ENCODE measurements at regions not wholly inside any gene's neighbourhood (a gene's known extent, or its start where the extent isn't known, plus 50 kb on each side); places are given as distances from the start of the nearest gene placed in this dataset.

- Histone ChIP-seq H3K27ac (no peak overlapping the region), H3K4me3 (no peak overlapping the region), H3K27me3 (no peaks in the 10 kb centered on the region), H3K36me3 (no peaks in the 10 kb centered on the region), H3K9me3 (peaks cover 0 to 9% (median 4%) of the 10 kb centered on the region in 11 donors), H3K4me1 (no peaks in the 10 kb centered on the region)
- intact Hi-C loops (cut with DNase I), result no loop called here
- ATAC-seq (no peak), DNase-seq (no peak)
- no peak for TF ChIP-seq CTCF (IDR thresholded peaks at IDR 0.05)
- WGBS, 2 donors, result 89 to 93% methylated on average over 1 of the region's 1 CpG
Measured at GRCh38 chr5:52173133-52173532, 614.6 kb upstream of the ITGA1 start.

GRCh38 chr5:52177193-52177592 is 610.5 kb upstream of the ITGA1 start:
- H3K36me3 ChIP-seq, result no peaks in the 10 kb centered on the region
- intact Hi-C loops (cut with DNase I), result no loop called here
- TF ChIP-seq CTCF (IDR thresholded peaks at IDR 0.05), result no peak
- DNase-seq (no peak), ATAC-seq (no peak)
- no peak overlapping the region for H3K27ac ChIP-seq
- no peaks in the 10 kb centered on the region for H3K9me3 ChIP-seq
- no peak overlapping the region for H3K4me3 ChIP-seq
- H3K27me3 ChIP-seq, result no peaks in the 10 kb centered on the region
- WGBS, 2 donors, result 37 to 64% methylated on average over 1 of the region's 1 CpG
- H3K4me1 ChIP-seq, result no peaks in the 10 kb centered on the region

GRCh38 chr5:52181403-52181802 is 606.3 kb upstream of the ITGA1 start:
- Histone ChIP-seq H3K36me3 (no peaks in the 10 kb centered on the region), H3K4me3 (no peak overlapping the region), H3K27me3 (no peaks in the 10 kb centered on the region), H3K4me1 (no peaks in the 10 kb centered on the region), H3K27ac (no peak overlapping the region), H3K9me3 (peaks cover 0 to 3% (median 0%) of the 10 kb centered on the region in 11 donors)
- no peak for TF ChIP-seq CTCF (IDR thresholded peaks at IDR 0.05)
- 29 to 42% methylated on average over 2 of the region's 2 CpGs for WGBS, 2 donors
- ATAC-seq (no peak), DNase-seq (no peak)
- intact Hi-C loops (cut with DNase I), result no loop called here

- H3K36me3 ChIP-seq, result no peaks in the 10 kb centered on the region
- H3K27ac ChIP-seq, result no peak overlapping the region
- intact Hi-C loops (cut with DNase I), result no loop called here
- DNase-seq (no peak), ATAC-seq (no peak)
- H3K27me3 ChIP-seq, result no peaks in the 10 kb centered on the region
- H3K4me1 ChIP-seq, result no peaks in the 10 kb centered on the region
- no peak for TF ChIP-seq CTCF (IDR thresholded peaks at IDR 0.05)
- no peak overlapping the region for H3K4me3 ChIP-seq
- H3K9me3 ChIP-seq, result peaks cover 0 to 4% (median 0%) of the 10 kb centered on the region in 11 donors
Measured at GRCh38 chr5:52190737-52191136, 597.0 kb upstream of the ITGA1 start.

- intact Hi-C loops (cut with DNase I), result no loop called here
- DNase-seq (no peak), ATAC-seq (no peak)
- H3K4me1 ChIP-seq, result no peaks in the 10 kb centered on the region
- H3K36me3 ChIP-seq, result no peaks in the 10 kb centered on the region
- H3K4me3 ChIP-seq, result no peak overlapping the region
- H3K27me3 ChIP-seq, result no peaks in the 10 kb centered on the region
- no peak overlapping the region for H3K27ac ChIP-seq
- no peaks in the 10 kb centered on the region for H3K9me3 ChIP-seq
- 88 to 89% methylated on average over 9 of the region's 9 CpGs for WGBS, 2 donors
- TF ChIP-seq CTCF (IDR thresholded peaks at IDR 0.05), result no peak
Measured at GRCh38 chr5:52199833-52200232, 587.9 kb upstream of the ITGA1 start.

All from heart right ventricle (tissue), 16 donors.